Fibroblast of the aortic adventitia (primary cell): ENCODE measurements at regions not wholly inside any gene's neighbourhood (a gene's known extent, or its start where the extent isn't known, plus 50 kb on each side); places are given as distances from the start of the nearest gene placed in this dataset.

ENCODE experiments used
- DNase-seq: peaks from one replicate; pipeline ENCODE4 v3.0.0-alpha.2; 2010; ENCODE audit warnings: low read depth
- H3K4me3 ChIP-seq: 2 replicates; pipeline ENCODE4 v1.5.1; 2011; ENCODE audit warnings: low read depth, mild to moderate bottlenecking, control low read depth, low read length, moderate library complexity
- CTCF ChIP-seq: IDR thresholded peaks from 2 replicates; pipeline ENCODE4 v1.5.1; 2011; ENCODE audit warnings: mild to moderate bottlenecking, low read length, control low read depth, inconsistent platforms; ENCODE audit not compliant: insufficient read depth

GRCh38 chr3:188951734-188952133, 220.0 kb upstream of the TPRG1 start:
- no peak overlapping the region for H3K4me3 ChIP-seq
- DNase-seq, result no peak
- no peak for TF ChIP-seq CTCF

- peak; percentile 91 for DNase-seq
- peak; percentile 98 for TF ChIP-seq CTCF
- H3K4me3 ChIP-seq, result no peak overlapping the region
Observed at GRCh38 chr3:188954590-188955208, 217.1 kb upstream of the TPRG1 start.

- H3K4me3 ChIP-seq, result no peak overlapping the region
- no peak for TF ChIP-seq CTCF
- no peak for DNase-seq
Observed at GRCh38 chr3:188955919-188956318, 215.9 kb upstream of the TPRG1 start.

GRCh38 chr3:188956839-188957489, 214.8 kb upstream of the TPRG1 start:
- no peak overlapping the region for H3K4me3 ChIP-seq
- TF ChIP-seq CTCF, result peak; percentile 80
- DNase-seq, result peak; percentile 87

- H3K4me3 ChIP-seq, result no peak overlapping the region
- no peak for DNase-seq
- TF ChIP-seq CTCF, result no peak
Observed at GRCh38 chr3:188959013-188959412, 212.8 kb upstream of the TPRG1 start.

GRCh38 chr3:188962253-188963247, 209.2 kb upstream of the TPRG1 start:
- DNase-seq, result peak; percentile 66
- no peak overlapping the region for H3K4me3 ChIP-seq
- no peak for TF ChIP-seq CTCF
